HG02642 (cell line): ENCODE measurements at regions not wholly inside any gene's neighbourhood (a gene's known extent, or its start where the extent isn't known, plus 50 kb on each side); places are given as distances from the start of the nearest gene placed in this dataset.

ENCODE experiments used
- ATAC-seq: cut with Tn5 transposase; IDR thresholded peaks from one replicate; pipeline ENCODE4 v1.9.1; 2021; ENCODE audit warnings: mild to moderate bottlenecking; ENCODE audit not compliant: unreplicated experiment, poor library complexity

DNA sequence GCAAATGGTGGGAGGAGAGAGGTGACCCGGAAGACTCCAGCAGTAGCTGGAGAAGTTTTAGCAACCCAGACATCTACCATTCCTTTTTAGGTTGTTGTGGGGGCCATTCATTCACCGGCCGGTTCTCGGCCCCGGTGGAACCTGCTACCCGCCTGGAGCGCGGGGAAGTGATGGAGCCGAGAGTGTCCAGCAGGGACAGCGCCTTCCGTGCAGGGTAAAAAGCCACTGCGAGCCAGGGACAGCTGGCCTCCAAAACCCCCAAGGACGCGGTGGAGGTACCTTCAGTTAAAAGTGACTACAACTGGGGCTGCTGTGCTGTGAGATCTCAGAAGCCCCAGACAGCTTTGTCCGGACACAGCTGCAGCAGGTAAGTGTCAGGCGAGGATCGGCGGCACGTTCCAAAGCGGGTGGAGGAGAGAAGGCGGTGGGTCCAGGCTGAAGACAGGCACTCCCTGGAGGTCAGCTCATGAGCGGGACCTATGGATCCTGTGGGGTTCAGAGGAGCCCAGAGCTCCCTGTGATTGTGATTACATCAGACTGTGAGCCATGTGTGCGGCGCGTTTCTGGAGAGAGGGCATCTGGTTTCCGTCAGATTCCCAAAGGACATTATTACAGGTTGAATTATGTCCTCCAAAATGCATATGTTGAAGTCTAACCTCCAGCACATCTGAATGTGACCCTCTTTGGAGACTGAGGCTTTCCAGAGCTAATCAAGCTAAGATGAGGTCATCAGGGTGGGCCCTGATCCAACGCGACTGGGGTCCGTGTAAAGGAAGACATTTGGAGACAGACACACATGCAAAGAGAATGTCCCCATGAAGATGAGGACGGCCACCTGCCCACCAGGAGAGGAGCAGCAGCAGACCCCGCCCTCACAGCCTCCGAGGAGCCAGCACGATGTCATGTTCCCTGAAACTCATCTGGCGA, 276.3 kb downstream of the EIPR1 start:
- no peak for ATAC-seq

DNA sequence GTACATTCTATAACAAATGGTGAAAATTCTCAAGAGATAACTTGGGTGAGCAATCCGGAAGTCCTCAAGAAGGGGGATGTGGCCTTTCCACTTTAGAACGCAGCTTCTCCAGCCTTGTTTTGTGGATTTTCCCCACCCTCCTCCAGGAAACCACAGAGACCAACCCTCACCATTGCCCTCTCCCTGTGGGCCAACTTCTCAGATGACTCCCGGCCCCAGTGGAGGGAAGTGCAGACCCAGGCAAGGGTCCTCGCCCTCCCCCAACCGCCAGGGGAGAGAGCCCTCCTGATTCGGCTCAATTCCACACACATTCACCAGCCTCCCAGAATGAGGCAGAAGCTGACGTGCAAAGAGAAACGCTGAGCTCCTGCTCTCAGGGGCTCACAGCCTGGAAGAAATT, 277.2 kb downstream of the EIPR1 start:
- no peak for ATAC-seq

DNA sequence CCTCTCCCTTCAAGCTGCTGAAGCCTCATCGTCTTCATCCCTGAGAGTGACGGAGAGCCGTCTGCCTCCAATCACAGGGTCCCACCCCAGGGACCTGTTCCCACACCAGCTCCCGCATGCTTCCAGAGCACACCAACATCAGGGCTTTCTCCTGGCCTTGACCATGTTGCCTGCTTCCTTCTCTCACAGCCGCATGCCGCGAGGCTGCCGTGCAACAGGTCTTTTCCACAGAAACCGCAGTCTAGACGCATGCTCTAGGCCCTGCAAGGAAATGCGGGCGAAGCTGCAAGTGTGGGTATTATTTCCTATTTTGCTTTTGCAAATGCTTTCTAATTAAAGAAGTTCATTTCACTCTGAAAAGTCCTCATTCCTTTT, 277.8 kb downstream of the EIPR1 start:
- no peak for ATAC-seq

DNA sequence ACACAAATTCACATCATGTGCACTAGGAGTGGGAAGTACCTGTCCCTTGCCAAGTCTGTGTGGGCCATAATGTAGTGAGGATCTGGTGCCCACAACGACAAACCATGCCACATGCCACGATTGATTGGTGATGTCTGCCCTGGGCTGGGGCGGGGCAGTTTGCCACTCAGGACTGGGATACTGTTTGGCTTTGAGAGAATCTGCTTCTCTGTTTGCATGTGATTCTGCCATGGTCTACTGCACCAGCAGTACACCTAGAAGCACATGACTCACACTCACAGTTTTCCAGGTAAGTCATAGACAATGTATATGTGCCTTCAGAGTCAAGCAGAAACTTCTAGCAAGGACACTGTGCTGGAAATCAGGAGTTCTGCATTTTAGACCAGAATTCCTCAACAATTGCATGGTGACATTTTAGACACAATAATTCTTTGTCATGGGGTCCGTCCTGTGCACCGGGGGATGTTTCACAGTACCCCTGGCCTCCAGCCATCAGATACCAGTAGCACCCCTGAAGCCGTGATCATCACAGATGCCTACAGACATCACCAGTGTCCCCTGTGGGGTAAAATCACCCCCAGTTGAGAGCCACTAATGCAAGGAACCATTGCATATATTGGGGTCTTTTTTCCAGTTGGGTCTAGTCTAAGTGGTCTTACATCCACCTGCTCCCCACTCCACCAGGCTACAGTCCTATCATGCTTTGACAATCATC, 278.3 kb downstream of the EIPR1 start:
- no peak for ATAC-seq

DNA sequence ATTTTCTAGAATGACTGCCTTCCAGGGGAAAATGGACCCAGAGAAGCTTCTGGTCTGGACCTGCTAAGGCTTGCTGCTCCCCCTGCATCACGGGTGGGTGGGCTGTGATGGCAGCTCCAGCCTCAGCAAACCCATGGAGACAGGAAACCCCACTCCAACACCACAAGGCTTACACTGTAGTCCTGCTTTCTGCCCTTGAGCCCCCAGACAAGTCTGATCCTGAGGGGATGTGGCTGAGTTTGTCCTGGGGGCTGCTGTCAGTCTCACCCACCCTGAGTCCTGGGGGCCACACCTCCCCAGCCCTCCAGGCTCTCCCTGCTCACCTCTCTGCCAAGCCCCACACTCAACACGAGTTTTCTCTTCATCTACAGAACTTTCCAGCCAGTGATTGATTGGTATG, 279.4 kb downstream of the EIPR1 start:
- no peak for ATAC-seq

DNA sequence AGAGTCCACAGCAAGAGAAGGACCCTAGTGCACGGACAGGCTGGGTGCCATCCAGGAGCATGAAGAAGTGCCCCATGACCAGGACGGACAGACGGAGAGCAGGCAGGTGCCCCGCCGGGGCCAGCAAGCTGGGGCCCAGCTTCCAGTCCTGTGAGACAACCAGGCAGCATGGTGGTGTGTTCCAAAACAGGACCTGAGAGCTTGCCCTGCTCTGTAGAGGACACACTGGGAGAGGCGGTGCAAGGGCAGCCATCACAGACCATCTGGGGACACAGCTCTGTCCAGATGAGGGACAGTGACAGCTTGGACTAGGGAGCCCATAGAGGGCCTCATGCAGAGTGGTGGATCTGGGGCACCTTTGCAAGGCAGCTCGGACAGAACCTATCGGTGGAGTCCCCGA, 279.8 kb downstream of the EIPR1 start:
- no peak for ATAC-seq

DNA sequence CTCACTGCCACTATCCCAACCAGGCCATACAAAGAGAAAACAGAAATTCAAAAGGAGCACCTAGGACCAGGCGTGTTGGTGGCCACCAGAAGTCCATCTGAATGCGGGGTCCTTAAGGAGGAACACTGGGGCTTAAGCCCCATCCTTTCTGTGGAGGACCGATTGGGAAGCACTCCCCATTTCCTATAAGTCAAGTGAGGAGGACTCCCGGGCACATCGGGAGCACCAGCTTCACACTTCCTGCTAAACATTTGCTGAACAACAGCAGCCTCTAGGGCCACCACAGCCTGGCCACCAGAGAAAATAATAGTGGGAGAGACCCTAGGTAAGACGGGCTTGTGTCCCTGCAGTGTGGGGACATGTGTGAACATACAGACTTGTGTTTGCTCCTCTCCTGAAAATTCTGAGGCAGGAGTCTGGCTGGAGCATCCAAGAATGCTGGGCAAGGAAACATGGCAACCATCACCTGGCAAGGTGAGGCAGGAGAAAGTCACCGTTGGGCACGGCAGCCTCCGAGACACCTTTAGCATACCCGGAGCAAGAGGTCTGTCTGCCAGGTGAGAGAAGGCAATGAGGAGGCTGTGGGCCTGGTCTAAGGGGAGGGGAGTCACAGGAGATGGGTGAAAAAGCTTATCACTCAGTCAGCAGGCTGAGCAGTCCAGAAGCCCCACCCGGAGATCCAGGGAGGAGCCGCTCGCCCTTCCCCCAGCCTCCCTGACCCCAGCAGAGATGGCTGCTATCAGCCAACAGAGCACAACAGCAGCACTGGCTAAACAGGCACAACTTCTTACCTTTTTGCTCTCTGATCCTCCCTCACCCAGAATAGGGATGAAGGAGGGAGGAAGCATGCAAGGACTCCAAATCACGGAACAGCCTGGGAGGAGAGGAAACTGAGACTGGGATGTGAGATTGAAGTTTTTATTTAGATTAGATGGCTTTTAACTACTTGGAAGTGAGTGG, 282.3 kb downstream of the EIPR1 start:
- no peak for ATAC-seq

DNA sequence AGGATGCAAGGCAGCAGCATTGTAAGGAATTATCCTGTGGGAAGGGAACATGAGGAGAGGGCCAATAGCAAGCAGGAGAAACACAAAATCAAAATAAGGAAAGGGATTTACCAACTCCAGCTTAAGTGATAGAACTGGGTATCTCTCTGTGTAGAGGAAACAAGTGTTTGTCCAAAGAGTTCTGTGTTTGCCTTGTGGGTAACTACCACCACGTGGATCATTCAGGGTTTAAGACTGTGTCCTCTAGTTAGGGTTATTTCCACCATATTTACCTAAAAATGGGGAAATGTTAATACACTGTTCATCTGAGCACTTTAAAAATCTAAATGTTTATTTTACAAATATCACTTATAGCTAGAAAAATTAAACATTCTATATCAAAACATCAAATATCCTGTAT, 283.3 kb downstream of the EIPR1 start:
- ATAC-seq: no peak

DNA sequence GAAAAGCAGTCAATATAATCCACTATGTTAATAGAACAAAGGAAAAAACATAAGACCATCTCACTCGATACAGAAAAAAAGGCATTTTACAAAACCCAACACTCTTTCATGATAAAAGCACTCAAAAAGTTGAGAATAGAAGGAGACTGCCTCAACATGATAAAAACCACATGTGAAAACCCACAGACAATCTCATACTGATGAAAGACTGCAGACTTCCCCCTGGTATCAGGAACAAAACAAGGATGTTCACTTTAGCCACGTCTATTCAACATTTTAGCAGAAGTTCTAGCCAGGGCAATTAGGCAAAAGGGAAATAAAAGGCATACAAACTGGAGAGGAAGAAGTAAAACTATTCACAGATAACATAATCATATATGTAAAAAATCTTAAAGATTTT, 285.9 kb downstream of the EIPR1 start:
- ATAC-seq: no peak

DNA sequence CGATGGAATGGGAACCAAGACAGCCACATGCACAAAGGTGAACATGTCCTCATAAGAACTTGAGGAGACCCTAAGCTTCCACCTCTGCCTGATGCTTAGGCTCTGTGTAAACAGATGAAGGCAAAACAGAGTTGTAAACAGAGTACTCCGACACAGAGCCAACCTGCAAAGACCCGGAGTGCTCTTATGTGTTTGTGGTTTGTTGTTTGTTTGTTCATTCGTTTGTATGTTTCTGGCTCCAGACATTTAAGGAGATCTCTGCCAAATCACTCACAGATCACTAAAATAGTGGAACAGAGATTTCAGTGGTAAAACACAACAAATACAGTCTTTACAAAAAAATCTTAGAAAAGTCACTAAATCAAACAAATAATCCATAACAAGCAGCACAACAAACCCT, 294.9 kb downstream of the EIPR1 start:
- no peak for ATAC-seq

DNA sequence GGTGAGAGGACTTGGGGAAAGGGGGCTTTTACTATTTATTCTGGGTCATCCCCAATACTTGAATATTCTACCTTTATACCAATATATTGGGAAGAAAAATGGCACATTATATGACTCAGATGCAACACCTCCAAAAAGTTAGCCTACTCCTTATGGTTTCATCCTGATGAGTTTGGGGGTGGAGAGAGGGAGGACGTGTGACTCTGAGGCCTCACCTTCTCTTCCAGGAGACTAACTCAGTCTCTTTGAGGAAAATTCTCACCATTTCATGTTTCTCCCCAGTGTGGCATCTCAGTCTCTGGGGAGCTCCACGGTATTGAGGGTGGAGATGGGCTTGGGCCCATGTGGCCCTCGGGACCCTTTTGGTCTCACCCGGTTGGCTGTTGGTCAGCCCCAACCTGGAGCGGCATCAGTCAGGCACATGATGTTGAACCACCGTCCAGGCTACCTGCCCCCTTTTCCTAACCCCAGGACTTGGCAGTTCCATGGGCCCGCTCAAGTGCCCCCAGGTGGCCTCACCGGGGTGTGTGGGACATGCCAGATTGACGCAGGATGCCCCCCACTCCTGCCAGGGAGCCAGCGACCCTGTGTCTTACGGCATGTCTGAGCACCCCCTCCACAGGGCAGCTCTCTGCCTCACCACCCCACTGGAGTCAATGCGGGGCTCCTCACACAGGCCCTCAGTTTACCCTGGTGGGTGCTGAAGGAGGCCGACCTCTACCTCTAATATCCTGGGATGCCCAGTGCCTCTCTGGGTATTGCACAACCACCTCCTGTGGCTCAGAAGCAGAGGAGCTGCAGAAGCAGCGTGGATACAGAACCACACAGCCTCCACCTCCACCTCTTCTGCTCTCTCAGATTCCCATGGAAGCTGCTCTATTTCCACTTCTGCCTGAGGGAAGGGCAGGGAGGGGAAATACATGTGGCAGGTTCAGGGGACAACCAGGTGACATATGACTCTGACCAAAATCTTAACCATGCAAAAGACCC, 297.4 kb downstream of the EIPR1 start:
- ATAC-seq: no peak

DNA sequence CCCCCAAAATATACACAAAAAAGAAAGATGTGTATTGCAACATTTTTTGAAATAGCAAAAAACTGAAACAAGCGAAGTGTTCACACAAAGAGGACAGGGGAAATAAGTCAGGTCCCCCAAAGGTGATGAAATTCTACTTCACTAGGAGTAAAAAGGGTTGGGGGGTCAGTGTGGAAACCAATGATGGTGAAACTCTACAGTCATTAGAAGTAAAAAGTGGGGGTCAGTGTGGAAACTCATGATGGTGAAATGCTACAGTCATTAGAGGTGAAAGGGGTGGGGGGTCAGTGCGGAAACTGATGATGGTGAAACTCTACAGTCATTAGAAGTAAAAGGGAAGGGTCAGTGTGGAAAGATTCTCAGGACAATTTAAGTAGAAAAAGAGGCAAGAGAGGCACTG, 298.2 kb downstream of the EIPR1 start:
- no peak for ATAC-seq

DNA sequence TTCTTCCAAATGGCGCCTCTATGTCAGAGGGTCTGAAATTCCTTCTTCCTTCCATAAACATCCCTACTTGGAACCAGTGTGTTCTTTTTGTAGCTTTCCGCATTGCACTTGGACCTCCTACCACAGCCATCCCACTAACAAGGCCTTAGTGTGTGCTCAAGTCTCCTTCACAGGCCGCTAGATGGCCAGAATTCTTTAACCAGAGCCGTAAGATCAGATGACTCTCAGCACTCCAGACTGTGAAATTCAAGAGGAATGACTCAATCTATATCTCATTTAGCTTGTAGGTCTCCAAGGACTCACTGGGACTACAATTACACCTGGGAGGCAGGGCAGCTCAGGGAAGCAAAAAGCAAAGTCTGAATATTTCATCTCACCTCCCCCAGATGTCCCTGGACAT, 298.9 kb downstream of the EIPR1 start:
- ATAC-seq: no peak

DNA sequence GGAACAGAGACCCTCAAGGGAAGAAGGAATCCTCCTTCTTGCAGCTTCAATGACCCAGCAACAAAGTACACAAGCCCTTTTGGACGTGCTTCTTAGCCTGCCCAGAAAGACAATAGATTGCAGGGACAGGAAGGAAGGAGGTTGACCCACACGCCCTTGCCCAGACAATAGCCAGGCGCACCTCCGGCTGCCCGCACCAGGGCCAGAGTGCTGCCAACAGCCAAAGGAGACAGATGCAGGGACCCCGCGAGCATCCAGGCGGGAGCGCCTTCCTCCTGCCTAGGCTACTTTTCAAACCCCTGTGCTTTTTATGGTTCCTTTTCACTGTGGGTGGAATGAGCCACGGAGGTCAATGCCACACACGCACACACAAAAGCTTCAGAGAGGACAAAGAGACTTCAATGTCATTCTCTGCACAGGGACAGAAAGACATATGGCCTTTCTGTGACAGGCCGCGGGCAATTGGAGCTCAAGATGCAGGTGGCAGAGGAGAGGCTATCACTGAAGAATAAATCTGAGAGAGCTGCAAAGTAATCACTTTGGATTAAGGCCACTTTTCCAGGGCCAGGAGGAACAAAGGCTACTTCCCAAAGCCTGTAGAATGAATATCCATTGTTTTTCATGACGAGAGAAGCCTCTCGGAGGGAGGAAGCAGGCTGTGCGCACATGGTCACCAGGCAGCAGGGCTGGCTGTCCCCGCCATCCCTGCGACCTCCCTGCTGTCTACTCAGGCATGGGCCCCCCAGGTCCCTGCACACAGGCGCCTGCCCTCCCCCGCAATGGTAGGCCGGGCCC, 300.6 kb downstream of the EIPR1 start:
- no peak for ATAC-seq

DNA sequence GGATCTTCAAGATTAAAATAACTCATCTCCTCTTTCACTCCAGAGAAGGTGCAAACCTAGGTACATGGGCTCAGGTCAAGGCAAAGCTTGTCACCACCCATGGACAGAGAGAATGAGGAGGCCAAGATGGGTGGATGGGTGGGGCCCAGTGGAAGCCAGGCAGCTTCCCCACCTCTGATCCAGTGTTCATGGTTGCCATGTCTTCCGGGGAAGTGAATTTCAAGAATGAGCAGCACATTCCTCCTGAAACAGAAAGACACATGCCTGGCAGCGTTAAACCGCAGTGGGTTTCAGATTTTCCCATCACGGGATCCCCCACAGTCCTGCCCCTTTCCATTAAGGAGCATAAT, 301.7 kb downstream of the EIPR1 start:
- no peak for ATAC-seq

DNA sequence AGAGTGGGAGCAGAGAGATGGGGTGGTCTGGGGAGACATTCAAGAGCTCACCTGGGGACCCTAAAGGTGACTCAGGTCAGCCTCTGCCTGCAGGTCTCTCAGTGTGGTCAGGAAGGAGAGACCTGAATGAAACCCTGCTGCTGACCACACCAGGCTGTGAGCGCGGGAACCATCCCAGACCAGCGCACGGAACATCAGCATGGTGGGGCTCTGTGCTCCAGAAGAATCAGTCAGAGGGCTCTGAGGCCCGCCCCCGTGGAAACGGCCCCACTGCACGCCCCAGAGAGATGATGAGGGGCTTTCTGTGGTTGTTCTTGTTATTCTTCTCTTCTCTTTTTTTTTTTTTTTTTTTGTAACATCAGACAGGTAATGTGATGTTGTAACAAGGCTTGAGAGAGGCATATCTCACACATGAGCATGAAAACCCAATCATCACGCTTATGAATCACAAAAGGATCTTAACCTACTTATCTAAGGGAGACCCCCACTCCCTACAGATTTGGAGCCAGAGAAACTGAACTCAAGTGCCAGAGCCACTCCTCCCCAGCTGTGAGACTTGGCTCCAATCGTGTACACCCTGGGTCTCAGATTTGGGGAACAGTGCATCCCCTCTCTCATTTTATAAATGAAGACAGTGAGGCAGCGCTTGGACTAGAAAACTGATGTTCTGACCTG, 302.2 kb downstream of the EIPR1 start:
- ATAC-seq: no peak

DNA sequence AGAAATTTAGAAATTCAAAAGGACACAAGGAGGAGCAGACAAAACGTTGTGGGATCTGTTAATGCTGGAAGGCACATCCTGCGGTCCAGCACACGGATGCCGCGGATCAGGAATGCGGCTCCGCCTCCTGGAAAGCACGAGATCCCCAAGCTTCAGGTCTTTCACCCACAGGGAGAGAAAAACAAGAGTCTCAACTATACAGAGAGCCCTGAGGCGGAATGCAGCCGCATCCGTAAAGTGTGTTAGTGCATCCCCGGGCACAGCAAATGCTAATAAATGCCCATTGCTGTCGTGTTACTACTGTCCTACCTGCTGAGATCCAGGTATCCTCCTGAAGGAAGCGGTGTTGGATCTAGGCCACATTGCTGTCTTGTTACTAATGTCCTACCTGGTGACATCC, 303.9 kb downstream of the EIPR1 start:
- no peak for ATAC-seq

DNA sequence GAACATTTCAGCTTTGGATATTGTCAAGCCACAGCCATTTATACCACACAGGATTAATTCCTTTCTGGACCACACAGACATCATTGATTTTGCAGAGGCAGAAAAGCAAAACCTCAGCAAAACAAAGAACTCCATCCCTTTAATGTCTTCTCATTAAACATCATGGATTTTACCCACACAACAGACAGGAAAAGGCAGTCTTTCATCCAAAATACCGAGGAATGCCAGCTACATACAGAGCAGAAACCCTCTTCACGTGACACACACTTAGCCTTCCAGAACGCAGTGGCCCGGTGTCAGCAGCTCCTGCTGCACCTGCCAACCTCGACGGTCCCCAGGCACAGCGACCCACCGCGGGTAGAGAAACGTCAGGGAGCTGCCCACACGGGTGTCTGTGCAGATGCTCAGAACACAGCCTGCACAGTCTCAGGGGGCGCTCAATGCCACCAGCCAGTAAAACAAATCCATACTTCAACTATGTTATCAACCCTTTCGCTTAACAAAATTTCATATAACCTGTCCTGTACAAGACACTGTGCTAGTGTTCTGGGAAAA, 304.5 kb downstream of the EIPR1 start:
- ATAC-seq: no peak
